ENCODE measurements at regions not wholly inside any gene's neighbourhood (a gene's known extent, or its start where the extent isn't known, plus 50 kb on each side); places are given as distances from the start of the nearest gene placed in this dataset.

GRCh38 chr3:4097801-4098200 is 205.4 kb upstream of the SETMAR start:
- Histone ChIP-seq H3K27ac (ENCODE audit: low read depth, low read length) (no peak overlapping the region), H3K4me3 (ENCODE audit: low read depth, low read length) (no peak overlapping the region), H3K36me3 (ENCODE audit: control insufficient read depth, insufficient read depth, low read length) (no peaks in the 10 kb centered on the region), H3K27me3 (ENCODE audit: control insufficient read depth, insufficient read depth, low read length) (no peaks in the 10 kb centered on the region), H3K4me1 (ENCODE audit: control insufficient read depth, insufficient read depth, low read length) (no peaks in the 10 kb centered on the region), H3K9ac (ENCODE audit: low read length) (no peak overlapping the region), H3K9me3 (ENCODE audit: control insufficient read depth, insufficient read depth, low read depth, low read length) (no peaks in the 10 kb centered on the region)

GRCh38 chr3:4099607-4100006 is 203.6 kb upstream of the SETMAR start:
- Histone ChIP-seq H3K4me3 (ENCODE audit: low read depth, low read length) (no peak overlapping the region), H3K9ac (ENCODE audit: low read length) (no peak overlapping the region), H3K27ac (ENCODE audit: low read depth, low read length) (no peak overlapping the region), H3K4me1 (ENCODE audit: control insufficient read depth, insufficient read depth, low read length) (no peaks in the 10 kb centered on the region), H3K36me3 (ENCODE audit: control insufficient read depth, insufficient read depth, low read length) (no peaks in the 10 kb centered on the region), H3K27me3 (ENCODE audit: control insufficient read depth, insufficient read depth, low read length) (no peaks in the 10 kb centered on the region), H3K9me3 (ENCODE audit: control insufficient read depth, insufficient read depth, low read depth, low read length) (no peaks in the 10 kb centered on the region)

- Histone ChIP-seq H3K9me3 (ENCODE audit: control insufficient read depth, insufficient read depth, low read depth, low read length) (no peaks in the 10 kb centered on the region), H3K27ac (ENCODE audit: low read depth, low read length) (no peak overlapping the region), H3K4me3 (ENCODE audit: low read depth, low read length) (no peak overlapping the region), H3K36me3 (ENCODE audit: control insufficient read depth, insufficient read depth, low read length) (no peaks in the 10 kb centered on the region), H3K27me3 (ENCODE audit: control insufficient read depth, insufficient read depth, low read length) (no peaks in the 10 kb centered on the region), H3K4me1 (ENCODE audit: control insufficient read depth, insufficient read depth, low read length) (no peaks in the 10 kb centered on the region), H3K9ac (ENCODE audit: low read length) (no peak overlapping the region)
These were observed 195.7 kb upstream of the SETMAR start for GRCh38 chr3:4107430-4107829.

GRCh38 chr3:4113811-4114522 is 189.2 kb upstream of the SETMAR start:
- no peak overlapping the region for H3K4me3 ChIP-seq (ENCODE audit: low read depth, low read length)
- H3K9ac ChIP-seq (ENCODE audit: low read length): no peak overlapping the region
- H3K27me3 ChIP-seq (ENCODE audit: control insufficient read depth, insufficient read depth, low read length): no peaks in the 10 kb centered on the region
- no peaks in the 10 kb centered on the region for H3K9me3 ChIP-seq (ENCODE audit: control insufficient read depth, insufficient read depth, low read depth, low read length)
- no peaks in the 10 kb centered on the region for H3K4me1 ChIP-seq (ENCODE audit: control insufficient read depth, insufficient read depth, low read length)
- H3K27ac ChIP-seq (ENCODE audit: low read depth, low read length): no peak overlapping the region
- no peaks in the 10 kb centered on the region for H3K36me3 ChIP-seq (ENCODE audit: control insufficient read depth, insufficient read depth, low read length)

GRCh38 chr3:4119119-4119518 is 184.1 kb upstream of the SETMAR start:
- no peak overlapping the region for H3K27ac ChIP-seq (ENCODE audit: low read depth, low read length)
- no peaks in the 10 kb centered on the region for H3K27me3 ChIP-seq (ENCODE audit: control insufficient read depth, insufficient read depth, low read length)
- no peaks in the 10 kb centered on the region for H3K9me3 ChIP-seq (ENCODE audit: control insufficient read depth, insufficient read depth, low read depth, low read length)
- H3K4me1 ChIP-seq (ENCODE audit: control insufficient read depth, insufficient read depth, low read length): no peaks in the 10 kb centered on the region
- H3K9ac ChIP-seq (ENCODE audit: low read length): no peak overlapping the region
- no peak overlapping the region for H3K4me3 ChIP-seq (ENCODE audit: low read depth, low read length)
- no peaks in the 10 kb centered on the region for H3K36me3 ChIP-seq (ENCODE audit: control insufficient read depth, insufficient read depth, low read length)

- Histone ChIP-seq H3K4me3 (ENCODE audit: low read depth, low read length) (no peak overlapping the region), H3K36me3 (ENCODE audit: control insufficient read depth, insufficient read depth, low read length) (no peaks in the 10 kb centered on the region), H3K9ac (ENCODE audit: low read length) (no peak overlapping the region), H3K27me3 (ENCODE audit: control insufficient read depth, insufficient read depth, low read length) (no peaks in the 10 kb centered on the region), H3K27ac (ENCODE audit: low read depth, low read length) (no peak overlapping the region), H3K9me3 (ENCODE audit: control insufficient read depth, insufficient read depth, low read depth, low read length) (peaks cover 7% of the 10 kb centered on the region), H3K4me1 (ENCODE audit: control insufficient read depth, insufficient read depth, low read length) (no peaks in the 10 kb centered on the region)
These were observed 177.6 kb upstream of the SETMAR start for GRCh38 chr3:4125576-4125975.

- Histone ChIP-seq H3K9me3 (ENCODE audit: control insufficient read depth, insufficient read depth, low read depth, low read length) (no peaks in the 10 kb centered on the region), H3K27me3 (ENCODE audit: control insufficient read depth, insufficient read depth, low read length) (peaks cover 3% of the 10 kb centered on the region; the same call in 1 of the 2 replicates), H3K4me3 (ENCODE audit: low read depth, low read length) (no peak overlapping the region), H3K27ac (ENCODE audit: low read depth, low read length) (no peak overlapping the region), H3K4me1 (ENCODE audit: control insufficient read depth, insufficient read depth, low read length) (no peaks in the 10 kb centered on the region), H3K9ac (ENCODE audit: low read length) (no peak overlapping the region), H3K36me3 (ENCODE audit: control insufficient read depth, insufficient read depth, low read length) (no peaks in the 10 kb centered on the region)
These were observed 164.9 kb upstream of the SETMAR start for GRCh38 chr3:4138150-4138785.

- Histone ChIP-seq H3K9me3 (ENCODE audit: control insufficient read depth, insufficient read depth, low read depth, low read length) (no peaks in the 10 kb centered on the region), H3K27ac (ENCODE audit: low read depth, low read length) (no peak overlapping the region), H3K4me3 (ENCODE audit: low read depth, low read length) (no peak overlapping the region), H3K27me3 (ENCODE audit: control insufficient read depth, insufficient read depth, low read length) (peaks cover 3% of the 10 kb centered on the region; the same call in 1 of the 2 replicates), H3K36me3 (ENCODE audit: control insufficient read depth, insufficient read depth, low read length) (no peaks in the 10 kb centered on the region), H3K4me1 (ENCODE audit: control insufficient read depth, insufficient read depth, low read length) (no peaks in the 10 kb centered on the region), H3K9ac (ENCODE audit: low read length) (no peak overlapping the region)
These were observed 164.3 kb upstream of the SETMAR start for GRCh38 chr3:4138786-4139431.

GRCh38 chr3:4139462-4140140 is 163.6 kb upstream of the SETMAR start:
- H3K27ac ChIP-seq (ENCODE audit: low read depth, low read length): no peak overlapping the region
- H3K36me3 ChIP-seq (ENCODE audit: control insufficient read depth, insufficient read depth, low read length): no peaks in the 10 kb centered on the region
- no peaks in the 10 kb centered on the region for H3K9me3 ChIP-seq (ENCODE audit: control insufficient read depth, insufficient read depth, low read depth, low read length)
- H3K4me3 ChIP-seq (ENCODE audit: low read depth, low read length): no peak overlapping the region
- H3K4me1 ChIP-seq (ENCODE audit: control insufficient read depth, insufficient read depth, low read length): no peaks in the 10 kb centered on the region
- H3K27me3 ChIP-seq (ENCODE audit: control insufficient read depth, insufficient read depth, low read length): peaks cover 3% of the 10 kb centered on the region; the same call in 1 of the 2 replicates
- H3K9ac ChIP-seq (ENCODE audit: low read length): no peak overlapping the region

GRCh38 chr3:4140921-4141320 is 162.2 kb upstream of the SETMAR start:
- Histone ChIP-seq H3K4me3 (ENCODE audit: low read depth, low read length) (no peak overlapping the region), H3K9me3 (ENCODE audit: control insufficient read depth, insufficient read depth, low read depth, low read length) (no peaks in the 10 kb centered on the region), H3K27me3 (ENCODE audit: control insufficient read depth, insufficient read depth, low read length) (peaks cover 3% of the 10 kb centered on the region; the same call in 1 of the 2 replicates), H3K27ac (ENCODE audit: low read depth, low read length) (no peak overlapping the region), H3K4me1 (ENCODE audit: control insufficient read depth, insufficient read depth, low read length) (no peaks in the 10 kb centered on the region), H3K9ac (ENCODE audit: low read length) (no peak overlapping the region), H3K36me3 (ENCODE audit: control insufficient read depth, insufficient read depth, low read length) (no peaks in the 10 kb centered on the region)
